Ascending aorta (tissue), 2 donors: ENCODE measurements at regions not wholly inside any gene's neighbourhood (a gene's known extent, or its start where the extent isn't known, plus 50 kb on each side); places are given as distances from the start of the nearest gene placed in this dataset.

Experiments
- DNase-seq, 2 donors: peaks; one replicate each; pipeline ENCODE4 v3.0.0-alpha.2; 2019; ENCODE audit warnings: low spot score in 2 of 2
- H3K27ac ChIP-seq, 2 donors: fragments of 200-600 bp; sonication (generic); one replicate each; pipeline ENCODE4 v1.5.1; 2016 to 2017; ENCODE audit warnings: mild to moderate bottlenecking in 1 of 2
- H3K27me3 ChIP-seq: fragments of 200-600 bp; sonication (generic); one replicate; pipeline ENCODE4 v1.5.1; 2017
- H3K36me3 ChIP-seq, 2 donors: fragments of 200-600 bp; sonication (generic); one replicate each; pipeline ENCODE4 v1.5.1; 2016
- H3K4me1 ChIP-seq, 2 donors: fragments of 200-600 bp; sonication (generic); one replicate each; pipeline ENCODE4 v1.5.1; 2016 to 2017; ENCODE audit warnings: mild to moderate bottlenecking in 1 of 2
- H3K4me3 ChIP-seq, 2 donors: fragments of 200-600 bp; sonication (generic); one replicate each; pipeline ENCODE4 v1.5.1; 2016 to 2017; ENCODE audit warnings: mild to moderate bottlenecking in 1 of 2
- H3K9me3 ChIP-seq, 2 donors: fragments of 200-600 bp; sonication (generic); one replicate each; pipeline ENCODE4 v1.5.1; 2016
- intact Hi-C: fragments of 100-400 bp; cut with DNase I; formaldehyde crosslinking; loops from one replicate; pipeline ENCODE4 v1.15.1; 2023
- TF ChIP-seq, protein P1 (sequence below), 3 experiments: fragments of 200-600 bp in 2 of 3; fragments of 450-650 bp in 1 of 3; sonication (generic) in 2 of 3; IDR thresholded peaks; one replicate each; pipeline ENCODE4 v1.5.1; 2016 to 2019; ENCODE audit warnings: antibody characterized with exemption in 3 of 3, mild to moderate bottlenecking in 1 of 3, moderate library complexity in 1 of 3

DNA sequence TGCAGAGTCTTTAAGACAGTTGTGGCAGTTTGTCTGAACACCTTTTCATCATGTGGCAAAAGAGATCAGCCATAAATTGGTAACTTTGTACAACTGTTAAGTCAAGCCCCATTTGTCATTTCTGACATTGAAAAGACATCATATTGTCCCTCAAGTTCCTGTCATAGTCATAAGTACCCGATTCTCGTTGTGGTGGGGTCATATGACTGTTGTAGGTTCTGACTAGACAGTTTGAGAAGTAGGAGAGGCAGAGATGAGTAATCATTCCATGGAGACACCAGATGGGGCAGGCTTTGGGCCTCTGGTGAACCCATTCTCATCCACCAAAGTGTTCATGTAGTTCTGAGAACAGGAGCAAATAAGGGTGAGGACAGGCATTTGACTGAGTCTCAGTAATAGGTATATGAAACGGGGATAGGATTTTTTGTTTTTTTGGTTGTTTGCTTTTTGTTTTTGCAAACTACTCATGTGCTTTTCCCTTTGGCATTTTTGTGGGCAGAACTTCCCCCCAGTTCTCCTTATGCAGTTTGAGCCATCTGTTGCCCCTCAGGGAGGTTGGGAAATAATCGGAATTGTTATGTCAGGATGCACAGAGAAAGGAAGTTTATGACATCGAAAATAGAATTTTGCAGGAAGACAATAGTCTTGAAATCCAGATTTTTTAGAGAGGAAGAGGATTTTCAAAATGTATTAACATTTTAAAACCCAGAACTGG, 86.9 kb upstream of the KCNE2 start:
- Histone ChIP-seq H3K4me1 (peaks cover 0 to 7% of the 10 kb centered on the region in 2 donors), H3K27ac (no peak overlapping the region), H3K36me3 (no peaks in the 10 kb centered on the region), H3K9me3 (no peaks in the 10 kb centered on the region), H3K27me3 (no peaks in the 10 kb centered on the region), H3K4me3 (no peak overlapping the region)
- intact Hi-C loops: no loop called here
- TF ChIP-seq, protein P1, sequence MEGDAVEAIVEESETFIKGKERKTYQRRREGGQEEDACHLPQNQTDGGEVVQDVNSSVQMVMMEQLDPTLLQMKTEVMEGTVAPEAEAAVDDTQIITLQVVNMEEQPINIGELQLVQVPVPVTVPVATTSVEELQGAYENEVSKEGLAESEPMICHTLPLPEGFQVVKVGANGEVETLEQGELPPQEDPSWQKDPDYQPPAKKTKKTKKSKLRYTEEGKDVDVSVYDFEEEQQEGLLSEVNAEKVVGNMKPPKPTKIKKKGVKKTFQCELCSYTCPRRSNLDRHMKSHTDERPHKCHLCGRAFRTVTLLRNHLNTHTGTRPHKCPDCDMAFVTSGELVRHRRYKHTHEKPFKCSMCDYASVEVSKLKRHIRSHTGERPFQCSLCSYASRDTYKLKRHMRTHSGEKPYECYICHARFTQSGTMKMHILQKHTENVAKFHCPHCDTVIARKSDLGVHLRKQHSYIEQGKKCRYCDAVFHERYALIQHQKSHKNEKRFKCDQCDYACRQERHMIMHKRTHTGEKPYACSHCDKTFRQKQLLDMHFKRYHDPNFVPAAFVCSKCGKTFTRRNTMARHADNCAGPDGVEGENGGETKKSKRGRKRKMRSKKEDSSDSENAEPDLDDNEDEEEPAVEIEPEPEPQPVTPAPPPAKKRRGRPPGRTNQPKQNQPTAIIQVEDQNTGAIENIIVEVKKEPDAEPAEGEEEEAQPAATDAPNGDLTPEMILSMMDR (IDR thresholded peaks at IDR 0.05): no peak
- no peak for DNase-seq

DNA sequence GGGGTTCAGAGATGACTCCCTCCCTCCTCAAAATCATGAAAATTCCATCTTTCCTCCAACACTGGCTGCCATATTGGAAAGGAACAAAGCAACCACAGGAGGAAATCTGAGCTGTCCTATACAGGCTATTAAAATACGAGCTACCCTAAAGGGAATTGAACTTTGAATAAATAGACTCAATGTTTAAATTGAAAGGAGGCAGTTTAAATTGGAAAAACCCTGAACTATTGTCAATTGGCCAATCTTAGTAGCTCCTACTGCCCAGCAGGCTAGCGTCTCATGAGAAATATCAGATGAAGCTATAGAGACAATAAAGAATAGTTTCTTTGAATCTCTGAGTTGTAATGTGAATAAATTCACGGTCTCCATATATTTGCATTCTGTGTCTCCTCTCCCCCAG, 85.4 kb upstream of the KCNE2 start:
- DNase-seq: no peak
- H3K4me1 ChIP-seq: peaks cover 0 to 7% of the 10 kb centered on the region in 2 donors
- H3K27me3 ChIP-seq: no peaks in the 10 kb centered on the region
- TF ChIP-seq, protein P1 (IDR thresholded peaks at IDR 0.05): no peak
- no peak overlapping the region for H3K27ac ChIP-seq
- intact Hi-C loops: no loop called here
- no peaks in the 10 kb centered on the region for H3K9me3 ChIP-seq
- no peak overlapping the region for H3K4me3 ChIP-seq
- no peaks in the 10 kb centered on the region for H3K36me3 ChIP-seq

DNA sequence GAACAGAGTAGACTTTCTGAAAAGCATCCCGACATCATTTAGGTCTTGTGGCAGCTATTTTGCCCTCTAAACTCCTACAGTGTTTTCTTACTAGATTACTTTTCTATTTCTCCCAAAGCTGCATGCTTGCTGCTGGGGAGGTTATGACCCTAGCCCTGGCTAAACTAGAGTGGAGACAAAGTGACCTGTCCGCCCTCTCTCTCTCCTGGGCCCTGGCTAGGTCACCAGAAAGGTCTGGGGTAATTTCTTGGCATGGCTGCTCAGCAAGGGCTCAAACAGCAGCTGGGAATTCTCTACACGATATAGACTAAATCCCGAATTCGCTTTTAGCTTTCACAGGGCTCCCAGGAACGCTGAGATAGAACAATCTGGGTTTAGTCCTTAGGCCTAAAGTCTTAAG, 84.5 kb upstream of the KCNE2 start:
- H3K4me1 ChIP-seq: peaks cover 0 to 7% of the 10 kb centered on the region in 2 donors
- no peak overlapping the region for H3K4me3 ChIP-seq
- DNase-seq: no peak
- no peak overlapping the region for H3K27ac ChIP-seq
- TF ChIP-seq, protein P1 (IDR thresholded peaks at IDR 0.05): no peak
- no peaks in the 10 kb centered on the region for H3K36me3 ChIP-seq
- no peaks in the 10 kb centered on the region for H3K27me3 ChIP-seq
- intact Hi-C loops: no loop called here
- no peaks in the 10 kb centered on the region for H3K9me3 ChIP-seq

DNA sequence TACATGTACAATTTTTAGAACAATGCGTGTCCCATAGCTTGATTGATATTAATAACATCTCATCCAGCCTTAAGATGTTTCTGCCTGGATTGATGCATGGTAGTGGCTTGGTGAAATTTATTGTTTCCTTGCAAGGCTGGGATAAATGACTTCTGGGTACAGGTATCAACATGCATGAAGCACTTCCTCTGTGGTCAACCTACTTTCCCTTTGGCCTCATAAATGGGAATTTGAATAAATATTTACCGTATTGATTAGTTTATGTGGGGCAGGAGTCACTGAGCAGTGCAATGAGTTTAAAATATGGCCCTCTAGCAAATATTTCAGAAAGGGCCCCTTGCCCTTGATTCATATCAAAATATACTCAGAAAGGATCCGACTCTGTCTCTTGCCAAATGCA, 83.9 kb upstream of the KCNE2 start:
- no peak for DNase-seq
- no peak overlapping the region for H3K27ac ChIP-seq
- H3K9me3 ChIP-seq: no peaks in the 10 kb centered on the region
- no peaks in the 10 kb centered on the region for H3K36me3 ChIP-seq
- TF ChIP-seq, protein P1 (IDR thresholded peaks at IDR 0.05): no peak
- intact Hi-C loops: no loop called here
- H3K4me1 ChIP-seq: peaks cover 0 to 7% of the 10 kb centered on the region in 2 donors
- no peak overlapping the region for H3K4me3 ChIP-seq
- H3K27me3 ChIP-seq: no peaks in the 10 kb centered on the region

DNA sequence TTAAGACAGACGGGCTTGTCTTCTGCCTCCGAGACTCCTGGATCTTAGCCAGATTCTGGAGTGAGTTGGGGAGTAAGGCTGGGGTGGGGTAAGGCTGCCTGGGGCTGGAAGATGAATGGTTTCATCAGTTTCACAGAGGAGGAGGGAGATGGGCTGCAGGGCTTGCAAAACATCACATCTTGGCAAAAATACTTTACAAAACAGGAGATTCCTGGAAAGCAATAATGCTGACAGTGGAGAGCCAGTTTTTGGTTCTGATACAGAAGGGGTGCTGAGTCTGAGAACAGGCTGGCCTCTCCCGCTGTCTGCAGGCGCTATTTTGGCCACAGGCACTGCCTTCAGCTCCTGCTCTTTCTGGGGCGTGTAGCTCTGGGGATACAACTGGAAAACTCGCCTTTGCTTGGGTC, 83.4 kb upstream of the KCNE2 start:
- TF ChIP-seq, protein P1 (IDR thresholded peaks at IDR 0.05): no peak
- H3K4me3 ChIP-seq: no peak overlapping the region
- H3K36me3 ChIP-seq: no peaks in the 10 kb centered on the region
- H3K9me3 ChIP-seq: no peaks in the 10 kb centered on the region
- no peak overlapping the region for H3K27ac ChIP-seq
- intact Hi-C loops: no loop called here
- peaks cover 0 to 7% of the 10 kb centered on the region in 2 donors for H3K4me1 ChIP-seq
- no peaks in the 10 kb centered on the region for H3K27me3 ChIP-seq
- DNase-seq: no peak

DNA sequence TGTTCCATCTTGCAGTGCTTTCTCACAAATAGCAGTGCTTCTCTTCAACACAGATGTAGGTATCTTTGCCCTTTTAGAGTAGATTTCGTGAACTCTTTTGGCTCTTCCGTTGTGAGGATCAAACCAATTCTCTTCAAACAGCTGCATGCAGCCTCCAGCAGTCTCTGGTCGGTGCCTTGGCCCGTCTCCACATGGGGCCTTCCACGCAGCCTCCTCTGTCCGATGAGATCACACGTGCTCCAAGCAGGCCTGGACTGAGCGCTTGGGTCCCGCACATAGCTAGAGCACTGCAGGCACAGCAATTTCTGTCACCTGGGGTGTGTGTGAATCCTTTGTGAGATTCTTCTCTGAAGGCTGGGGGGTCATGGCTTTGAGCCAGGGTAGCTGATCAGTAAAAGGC, 82.8 kb upstream of the KCNE2 start:
- intact Hi-C loops: no loop called here
- H3K27ac ChIP-seq: no peak overlapping the region

More for the DNA sequence above, 82.8 kb upstream of the KCNE2 start:
- no peaks in the 10 kb centered on the region for H3K27me3 ChIP-seq
- no peaks in the 10 kb centered on the region for H3K36me3 ChIP-seq
- H3K4me1 ChIP-seq: peaks cover 0 to 7% of the 10 kb centered on the region in 2 donors
- H3K9me3 ChIP-seq: no peaks in the 10 kb centered on the region
- H3K4me3 ChIP-seq: no peak overlapping the region
- TF ChIP-seq, protein P1 (IDR thresholded peaks at IDR 0.05): no peak
- DNase-seq: no peak
